PC-9 (cell line): ENCODE measurements at regions not wholly inside any gene's neighbourhood (a gene's known extent, or its start where the extent isn't known, plus 50 kb on each side); places are given as distances from the start of the nearest gene placed in this dataset.

Experiments
- CTCF ChIP-seq: fragments of 200-600 bp; sonication (generic); conservative IDR thresholded peaks from 2 replicates; pipeline ENCODE4 v1.6.1; 2017; ENCODE audit warnings: mixed run types, antibody characterized with exemption, mild to moderate bottlenecking, moderate library complexity
- EZH2 ChIP-seq: fragments of 200-600 bp; sonication (generic); IDR thresholded peaks from 2 replicates; pipeline ENCODE4 v1.8.0; 2017; ENCODE audit warnings: antibody characterized with exemption, low read depth

GRCh38 chr11:42571878-42572610 lies 739.8 kb upstream of the API5 start:
- TF ChIP-seq CTCF: no peak
- no peak for TF ChIP-seq EZH2
